Fibroblast of mammary gland (primary cell): ENCODE measurements at regions not wholly inside any gene's neighbourhood (a gene's known extent, or its start where the extent isn't known, plus 50 kb on each side); places are given as distances from the start of the nearest gene placed in this dataset.

Experiments
- DNase-seq: peaks from one replicate; pipeline ENCODE4 v3.0.0-alpha.2; 2010; ENCODE audit warnings: low read depth
- H3K4me3 ChIP-seq: 2 replicates; pipeline ENCODE4 v1.5.1; 2011; ENCODE audit warnings: low read depth, mild to moderate bottlenecking, low read length, moderate library complexity; ENCODE audit not compliant: control insufficient read depth
- TF ChIP-seq, protein P1 (sequence below): conservative IDR thresholded peaks from 2 replicates; pipeline ENCODE4 v1.5.1; 2011; ENCODE audit warnings: low read depth, low read length, inconsistent platforms; ENCODE audit not compliant: control insufficient read depth, insufficient read depth

DNA sequence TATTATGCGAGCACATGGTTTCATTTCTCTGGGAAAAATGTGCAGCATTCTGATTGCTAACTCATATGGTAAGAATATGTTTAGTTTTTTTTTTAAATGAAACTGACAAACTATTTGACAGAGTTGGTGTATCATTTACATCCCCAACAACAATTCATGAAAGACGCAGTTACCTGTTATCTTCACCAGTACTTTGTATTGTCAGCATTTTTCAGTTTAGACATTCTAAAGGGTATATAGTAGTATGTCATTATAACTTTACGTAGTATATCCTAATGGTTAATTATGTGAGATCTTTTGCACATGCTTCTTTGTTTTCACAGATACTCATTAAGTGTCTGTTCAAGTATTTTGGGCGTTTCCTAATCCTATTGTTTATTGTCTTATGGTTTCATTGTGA, 891.1 kb upstream of the AGA start:
- H3K4me3 ChIP-seq, result no peak overlapping the region
- no peak for DNase-seq
- TF ChIP-seq, protein P1, sequence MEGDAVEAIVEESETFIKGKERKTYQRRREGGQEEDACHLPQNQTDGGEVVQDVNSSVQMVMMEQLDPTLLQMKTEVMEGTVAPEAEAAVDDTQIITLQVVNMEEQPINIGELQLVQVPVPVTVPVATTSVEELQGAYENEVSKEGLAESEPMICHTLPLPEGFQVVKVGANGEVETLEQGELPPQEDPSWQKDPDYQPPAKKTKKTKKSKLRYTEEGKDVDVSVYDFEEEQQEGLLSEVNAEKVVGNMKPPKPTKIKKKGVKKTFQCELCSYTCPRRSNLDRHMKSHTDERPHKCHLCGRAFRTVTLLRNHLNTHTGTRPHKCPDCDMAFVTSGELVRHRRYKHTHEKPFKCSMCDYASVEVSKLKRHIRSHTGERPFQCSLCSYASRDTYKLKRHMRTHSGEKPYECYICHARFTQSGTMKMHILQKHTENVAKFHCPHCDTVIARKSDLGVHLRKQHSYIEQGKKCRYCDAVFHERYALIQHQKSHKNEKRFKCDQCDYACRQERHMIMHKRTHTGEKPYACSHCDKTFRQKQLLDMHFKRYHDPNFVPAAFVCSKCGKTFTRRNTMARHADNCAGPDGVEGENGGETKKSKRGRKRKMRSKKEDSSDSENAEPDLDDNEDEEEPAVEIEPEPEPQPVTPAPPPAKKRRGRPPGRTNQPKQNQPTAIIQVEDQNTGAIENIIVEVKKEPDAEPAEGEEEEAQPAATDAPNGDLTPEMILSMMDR, result no peak

DNA sequence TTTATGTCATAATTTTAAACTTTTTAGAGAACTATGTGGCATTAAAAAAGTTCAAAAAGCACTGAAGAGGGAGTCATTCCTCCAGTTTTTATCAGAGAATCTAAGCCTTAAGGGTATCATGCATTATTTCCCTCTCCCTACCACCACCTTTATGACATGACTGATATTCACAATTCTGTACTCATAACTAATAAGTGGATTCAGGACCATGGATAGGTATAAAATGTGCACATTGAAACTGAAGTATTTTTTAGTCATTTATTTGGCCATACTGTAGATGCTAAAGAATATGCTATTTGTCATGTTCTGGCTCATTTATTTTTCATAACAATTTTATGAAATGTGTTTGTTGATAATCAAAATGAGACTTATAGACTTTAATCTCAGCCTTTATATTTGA, 897.5 kb upstream of the AGA start:
- no peak overlapping the region for H3K4me3 ChIP-seq
- TF ChIP-seq, protein P1, result no peak
- DNase-seq, result no peak

DNA sequence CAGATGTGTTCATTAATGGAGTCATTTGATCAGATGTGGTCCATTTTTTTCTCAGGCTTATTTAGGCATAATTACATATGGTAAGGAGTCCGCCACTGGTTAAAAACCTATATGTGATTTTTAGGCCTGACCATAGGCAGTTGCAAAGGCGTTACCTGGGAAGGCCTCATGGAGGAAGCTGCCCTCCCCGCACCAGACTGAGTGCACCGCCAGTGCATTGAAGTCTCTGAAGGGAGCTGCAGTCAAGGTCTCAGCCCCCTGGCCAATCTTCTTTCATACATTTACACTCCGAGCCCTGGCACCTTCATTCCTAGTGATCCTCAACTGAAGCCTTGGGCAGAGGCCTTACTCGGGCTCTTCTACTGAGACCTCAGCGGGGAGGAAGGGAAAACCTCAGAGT, 898.2 kb upstream of the AGA start:
- DNase-seq, result no peak
- TF ChIP-seq, protein P1, result no peak
- no peak overlapping the region for H3K4me3 ChIP-seq

DNA sequence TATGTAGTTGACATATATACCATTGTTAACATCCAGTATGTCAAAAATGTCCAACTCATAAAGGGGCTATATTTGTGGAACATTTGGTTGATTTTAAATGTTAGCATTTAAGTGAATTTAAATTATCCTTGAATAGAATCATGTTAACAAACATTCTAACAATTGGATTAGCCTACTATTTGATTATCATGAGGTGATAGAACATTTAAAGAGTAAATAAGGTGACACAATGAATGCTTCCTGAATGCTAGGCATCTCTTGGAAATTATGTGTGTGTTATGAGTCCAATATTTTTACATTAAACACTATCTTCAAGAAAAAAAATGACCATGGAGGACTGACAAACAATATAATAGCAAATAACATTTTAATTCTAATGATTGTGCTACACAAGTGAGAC, 901.9 kb upstream of the AGA start:
- H3K4me3 ChIP-seq, result no peak overlapping the region
- DNase-seq, result no peak
- TF ChIP-seq, protein P1, result no peak

DNA sequence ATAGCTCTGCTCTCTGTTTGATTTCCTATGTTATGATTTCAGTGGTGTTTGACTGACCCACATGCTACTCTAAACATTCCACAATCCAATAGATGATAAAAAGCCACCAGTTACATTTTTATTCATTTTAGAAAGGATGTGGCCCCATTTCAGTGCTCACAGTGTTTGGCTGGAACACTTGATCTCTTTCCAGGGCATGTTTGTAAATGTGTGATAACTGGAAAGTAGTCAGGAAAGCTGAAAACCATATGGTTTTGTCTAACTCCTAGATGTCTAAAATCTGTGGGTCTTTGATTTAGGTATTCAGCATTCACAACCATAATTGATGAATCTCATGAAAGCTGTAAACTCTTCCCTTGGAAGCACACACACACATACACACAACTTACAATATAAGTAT, 904.9 kb upstream of the AGA start:
- no peak for DNase-seq
- TF ChIP-seq, protein P1, result no peak
- no peak overlapping the region for H3K4me3 ChIP-seq

DNA sequence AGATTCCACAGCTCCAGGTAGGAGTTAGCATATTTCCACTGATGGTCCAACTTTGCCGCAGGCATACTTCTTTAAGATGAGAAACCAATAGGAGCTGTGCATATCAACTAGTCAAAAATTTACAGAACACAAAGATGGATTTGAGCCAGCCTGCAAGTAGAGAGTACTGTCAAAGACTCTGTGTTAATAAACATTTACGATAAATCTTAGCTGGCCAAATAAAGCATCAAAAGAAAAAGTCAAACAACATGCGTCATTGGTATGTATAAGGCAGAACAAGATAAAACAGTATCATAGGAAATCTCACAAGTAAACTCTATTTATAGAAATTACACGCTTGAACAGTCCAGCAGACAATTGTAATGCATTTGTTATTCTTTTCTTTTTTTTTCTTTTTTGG, 907.4 kb upstream of the AGA start:
- no peak for DNase-seq
- TF ChIP-seq, protein P1, result no peak
- no peak overlapping the region for H3K4me3 ChIP-seq

DNA sequence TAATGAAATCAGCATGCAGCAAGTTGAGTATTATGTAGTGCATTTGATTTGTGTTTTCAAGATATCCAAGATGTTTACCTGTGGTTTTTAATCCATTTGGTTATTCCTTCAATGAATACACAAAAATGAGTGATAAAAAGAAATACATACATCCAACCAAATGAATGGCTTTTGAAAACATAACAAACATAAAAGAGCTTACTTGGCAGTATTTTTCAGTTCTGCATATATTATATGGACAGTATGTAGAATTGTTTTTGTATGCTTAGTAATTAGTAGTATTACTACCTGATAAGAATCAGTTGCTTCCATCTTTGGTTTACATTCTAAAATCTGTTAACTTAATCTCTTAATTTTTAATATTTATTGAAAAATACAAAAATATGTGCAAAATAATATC, 908.9 kb upstream of the AGA start:
- TF ChIP-seq, protein P1, result no peak
- H3K4me3 ChIP-seq, result no peak overlapping the region
- DNase-seq, result no peak
